Gastroesophageal sphincter (tissue), 4 donors: ENCODE measurements at regions not wholly inside any gene's neighbourhood (a gene's known extent, or its start where the extent isn't known, plus 50 kb on each side); places are given as distances from the start of the nearest gene placed in this dataset.

ENCODE experiments used
- ATAC-seq: fragments of 150-250 bp; one replicate; pipeline ENCODE4 v1.9.1; 2016; ENCODE audit warnings: mild to moderate bottlenecking, moderate library complexity
- H3K27ac ChIP-seq, 4 donors: fragments of 200-600 bp; sonication (generic) in 3 of 4; 1 replicate in 3 of 4; 2 replicates in 1 of 4; pipeline ENCODE4 v1.5.1; 2016 to 2019
- H3K27me3 ChIP-seq: fragments of 200-600 bp; sonication (generic); one replicate; pipeline ENCODE4 v1.5.1; 2019
- H3K36me3 ChIP-seq, 2 donors: fragments of 200-600 bp; sonication (generic); one replicate each; pipeline ENCODE4 v1.5.1; 2019; ENCODE audit warnings: control low read depth in 1 of 2
- H3K4me1 ChIP-seq, 3 donors: fragments of 200-600 bp; sonication (generic); 1 replicate in 2 of 3; 2 replicates in 1 of 3; pipeline ENCODE4 v1.5.1; 2016 to 2019; ENCODE audit warnings: control low read depth in 2 of 3
- H3K4me3 ChIP-seq, 2 donors: fragments of 200-600 bp; sonication (generic); one replicate each; pipeline ENCODE4 v1.5.1; 2019; ENCODE audit warnings: mild to moderate bottlenecking in 1 of 2, moderate library complexity in 1 of 2
- H3K9me3 ChIP-seq, 3 donors: fragments of 200-600 bp; sonication (generic); one replicate each; pipeline ENCODE4 v1.5.1; 2017 to 2019; ENCODE audit warnings: control low read depth in 2 of 3
- CTCF ChIP-seq, 4 experiments: fragments of 200-600 bp in 2 of 4; fragments of 450-650 bp in 2 of 4; sonication (generic) in 1 of 4; IDR thresholded peaks; one replicate each; pipeline ENCODE4 v1.5.1; 2017 to 2019; ENCODE audit warnings: antibody characterized with exemption in 4 of 4, mild to moderate bottlenecking in 2 of 4, moderate library complexity in 2 of 4
- EP300 ChIP-seq: sonication (generic); formaldehyde crosslinking; IDR thresholded peaks from one replicate; pipeline ENCODE4 v1.6.1; 2017; ENCODE audit warnings: antibody characterized with exemption, mild to moderate bottlenecking
- POLR2A ChIP-seq, 2 donors: fragments of 450-650 bp; IDR thresholded peaks; one replicate each; pipeline ENCODE4 v1.6.1; 2017; ENCODE audit warnings: antibody characterized with exemption in 2 of 2, mild to moderate bottlenecking in 2 of 2, moderate library complexity in 1 of 2
- POLR2AphosphoS5 ChIP-seq: sonication (generic); formaldehyde crosslinking; IDR thresholded peaks from one replicate; pipeline ENCODE4 v1.6.1; 2017; ENCODE audit warnings: antibody characterized with exemption
- WGBS, 2 donors: methylation state at CpG; one replicate each; pipeline ENCODE4 v1.1.5; 2018; ENCODE audit warnings: low coverage in 1 of 2; 5-methylcytosine and 5-hydroxymethylcytosine counted together

- no peak overlapping the region for H3K27ac ChIP-seq
- no peaks in the 10 kb centered on the region for H3K36me3 ChIP-seq
- TF ChIP-seq POLR2AphosphoS5, result no peak
- TF ChIP-seq POLR2A (IDR thresholded peaks at IDR 0.05), result no peak
- TF ChIP-seq EP300, result no peak
- TF ChIP-seq CTCF (IDR thresholded peaks at IDR 0.05), result no peak
- 82 to 96% methylated on average over 2 of the region's 2 CpGs for WGBS, 2 donors
- no peak for ATAC-seq
- H3K4me3 ChIP-seq, result no peak overlapping the region
- H3K27me3 ChIP-seq, result no peaks in the 10 kb centered on the region
- peaks cover 0 to 7% (median 0%) of the 10 kb centered on the region in 3 donors for H3K9me3 ChIP-seq
- no peaks in the 10 kb centered on the region for H3K4me1 ChIP-seq
These were observed 356.9 kb downstream of the DSEL start for GRCh38 chr18:67159662-67160061.

GRCh38 chr18:67154979-67155378, 361.5 kb downstream of the DSEL start:
- 81 to 100% methylated on average over 2 of the region's 3 CpGs for WGBS, 2 donors
- Histone ChIP-seq H3K9me3 (no peaks in the 10 kb centered on the region), H3K27ac (no peak overlapping the region), H3K27me3 (no peaks in the 10 kb centered on the region), H3K4me3 (no peak overlapping the region), H3K4me1 (no peaks in the 10 kb centered on the region), H3K36me3 (no peaks in the 10 kb centered on the region)
- no peak for TF ChIP-seq POLR2A (IDR thresholded peaks at IDR 0.05)
- TF ChIP-seq POLR2AphosphoS5, result no peak
- TF ChIP-seq EP300, result no peak
- TF ChIP-seq CTCF (IDR thresholded peaks at IDR 0.05), result no peak
- ATAC-seq, result no peak

- H3K4me3 ChIP-seq, result no peak overlapping the region
- ATAC-seq, result no peak
- H3K27me3 ChIP-seq, result no peaks in the 10 kb centered on the region
- WGBS, 2 donors, result 76 to 86% methylated on average over 6 of the region's 6 CpGs
- no peak overlapping the region for H3K27ac ChIP-seq
- no peaks in the 10 kb centered on the region for H3K9me3 ChIP-seq
- H3K4me1 ChIP-seq, result no peaks in the 10 kb centered on the region
- TF ChIP-seq CTCF (IDR thresholded peaks at IDR 0.05) (no peak), POLR2AphosphoS5 (no peak), EP300 (no peak), POLR2A (IDR thresholded peaks at IDR 0.05) (no peak)
- H3K36me3 ChIP-seq, result no peaks in the 10 kb centered on the region
These were observed 365.2 kb downstream of the DSEL start for GRCh38 chr18:67151366-67151765.

- TF ChIP-seq POLR2A (IDR thresholded peaks at IDR 0.05), result no peak
- no peak for TF ChIP-seq POLR2AphosphoS5
- no peak for TF ChIP-seq EP300
- no peak for TF ChIP-seq CTCF (IDR thresholded peaks at IDR 0.05)
- no peak for ATAC-seq
- Histone ChIP-seq H3K27me3 (no peaks in the 10 kb centered on the region), H3K9me3 (no peaks in the 10 kb centered on the region), H3K4me3 (no peak overlapping the region), H3K36me3 (no peaks in the 10 kb centered on the region), H3K4me1 (no peaks in the 10 kb centered on the region), H3K27ac (no peak overlapping the region)
- WGBS, 2 donors, result 87% methylated on average over 8 to 9 of the region's 9 CpGs
These were observed 370.8 kb downstream of the DSEL start for GRCh38 chr18:67145586-67146292.

- WGBS, 2 donors, result 77 to 93% methylated on average over 4 of the region's 4 CpGs
- no peaks in the 10 kb centered on the region for H3K9me3 ChIP-seq
- TF ChIP-seq EP300 (no peak), POLR2A (IDR thresholded peaks at IDR 0.05) (no peak), POLR2AphosphoS5 (no peak), CTCF (IDR thresholded peaks at IDR 0.05) (no peak)
- H3K4me3 ChIP-seq, result no peak overlapping the region
- no peak overlapping the region for H3K27ac ChIP-seq
- no peaks in the 10 kb centered on the region for H3K36me3 ChIP-seq
- no peaks in the 10 kb centered on the region for H3K4me1 ChIP-seq
- ATAC-seq, result no peak
- H3K27me3 ChIP-seq, result no peaks in the 10 kb centered on the region
These were observed 372.2 kb downstream of the DSEL start for GRCh38 chr18:67144329-67144728.
